AG09319 (cell line): ENCODE measurements at regions not wholly inside any gene's neighbourhood (a gene's known extent, or its start where the extent isn't known, plus 50 kb on each side); places are given as distances from the start of the nearest gene placed in this dataset.

Source experiments
- DNase-seq: peaks from one replicate; pipeline ENCODE4 v3.0.0-alpha.2; 2010; ENCODE audit warnings: low read depth; ENCODE audit errors: extremely low read depth
- TF ChIP-seq, protein P1 (sequence below): IDR thresholded peaks from 2 replicates; pipeline ENCODE4 v1.5.1; 2011; ENCODE audit warnings: low read depth, mild to moderate bottlenecking, inconsistent platforms, low read length, moderate library complexity

GRCh38 chr10:111852801-111853200 is 330.8 kb downstream of the GPAM start:
- TF ChIP-seq, protein P1, sequence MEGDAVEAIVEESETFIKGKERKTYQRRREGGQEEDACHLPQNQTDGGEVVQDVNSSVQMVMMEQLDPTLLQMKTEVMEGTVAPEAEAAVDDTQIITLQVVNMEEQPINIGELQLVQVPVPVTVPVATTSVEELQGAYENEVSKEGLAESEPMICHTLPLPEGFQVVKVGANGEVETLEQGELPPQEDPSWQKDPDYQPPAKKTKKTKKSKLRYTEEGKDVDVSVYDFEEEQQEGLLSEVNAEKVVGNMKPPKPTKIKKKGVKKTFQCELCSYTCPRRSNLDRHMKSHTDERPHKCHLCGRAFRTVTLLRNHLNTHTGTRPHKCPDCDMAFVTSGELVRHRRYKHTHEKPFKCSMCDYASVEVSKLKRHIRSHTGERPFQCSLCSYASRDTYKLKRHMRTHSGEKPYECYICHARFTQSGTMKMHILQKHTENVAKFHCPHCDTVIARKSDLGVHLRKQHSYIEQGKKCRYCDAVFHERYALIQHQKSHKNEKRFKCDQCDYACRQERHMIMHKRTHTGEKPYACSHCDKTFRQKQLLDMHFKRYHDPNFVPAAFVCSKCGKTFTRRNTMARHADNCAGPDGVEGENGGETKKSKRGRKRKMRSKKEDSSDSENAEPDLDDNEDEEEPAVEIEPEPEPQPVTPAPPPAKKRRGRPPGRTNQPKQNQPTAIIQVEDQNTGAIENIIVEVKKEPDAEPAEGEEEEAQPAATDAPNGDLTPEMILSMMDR: no peak
- no peak for DNase-seq

- TF ChIP-seq, protein P1: peak; percentile 66
- DNase-seq: no peak
Observed at GRCh38 chr10:111856631-111857030, 326.9 kb downstream of the GPAM start.

DNA sequence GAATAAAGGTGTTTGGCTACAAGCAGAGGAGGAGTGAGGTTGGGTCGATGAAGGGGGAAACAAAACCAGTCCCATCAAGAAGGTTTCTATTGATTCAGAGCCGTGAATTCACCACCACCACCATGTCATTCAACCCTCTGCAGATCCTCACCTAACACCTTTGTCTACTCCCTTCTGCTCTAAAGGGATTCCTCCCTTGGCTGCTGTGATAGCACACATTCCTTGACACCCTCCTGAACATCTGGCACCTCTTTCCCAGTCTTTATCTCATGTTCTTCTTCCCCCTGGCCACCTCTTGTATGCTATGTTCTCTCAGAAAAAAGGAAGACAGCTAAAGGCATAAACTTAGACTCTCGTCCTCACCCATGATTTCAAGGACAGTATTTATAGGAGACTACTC is 318.0 kb downstream of the GPAM start:
- TF ChIP-seq, protein P1: no peak

DNA sequence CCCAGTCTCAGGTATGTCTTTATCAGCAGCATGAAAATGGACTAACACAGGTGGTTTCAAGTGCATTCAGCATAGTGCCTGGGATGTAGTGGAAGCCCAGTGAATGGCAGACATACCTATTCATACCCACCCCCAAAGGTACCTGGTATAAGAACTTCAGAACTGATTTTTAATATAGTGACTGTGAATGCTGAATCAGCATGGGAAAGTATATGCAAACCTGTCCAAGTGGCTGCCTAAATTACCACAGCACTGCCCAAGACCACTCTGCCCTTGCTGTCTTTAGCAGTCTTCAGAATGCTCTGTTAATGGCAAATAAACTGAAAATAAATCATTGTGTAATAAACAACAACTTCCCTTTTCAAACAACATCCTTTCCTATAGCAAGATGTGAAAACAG is 312.1 kb downstream of the GPAM start:
- no peak for DNase-seq
- TF ChIP-seq, protein P1: no peak

More for the DNA sequence above, 318.0 kb downstream of the GPAM start:
- no peak for DNase-seq

GRCh38 chr10:111872591-111872990 is 311.0 kb downstream of the GPAM start:
- TF ChIP-seq, protein P1: no peak

GRCh38 chr10:111873041-111873440 is 310.5 kb downstream of the GPAM start:
- TF ChIP-seq, protein P1: no peak
- DNase-seq: no peak

More at GRCh38 chr10:111872591-111872990, 311.0 kb downstream of the GPAM start:
- no peak for DNase-seq

- TF ChIP-seq, protein P1: no peak
Observed at GRCh38 chr10:111873621-111874135, 309.9 kb downstream of the GPAM start.

More at GRCh38 chr10:111873621-111874135, 309.9 kb downstream of the GPAM start:
- DNase-seq: no peak
